Smooth muscle cell (in vitro differentiated cells): ENCODE measurements at regions not wholly inside any gene's neighbourhood (a gene's known extent, or its start where the extent isn't known, plus 50 kb on each side); places are given as distances from the start of the nearest gene placed in this dataset.

ENCODE experiments used
- DNase-seq: peaks from one replicate; lab custom pipeline; 2025; ENCODE audit not compliant: unreplicated experiment; lab: John Stamatoyannopoulos, UW
- H2AFZ ChIP-seq: fragments of 200-600 bp; sonication (generic); 2 replicates; pipeline ENCODE4 v1.6.0; 2016; ENCODE audit warnings: antibody characterized with exemption, low read depth, mild to moderate bottlenecking
- H3F3A ChIP-seq: fragments of 200-600 bp; sonication (generic); 2 replicates; pipeline ENCODE4 v1.6.0; 2017; ENCODE audit warnings: antibody characterized with exemption, low read depth
- H3K27ac ChIP-seq: fragments of 200-600 bp; sonication (generic); 2 replicates; pipeline ENCODE4 v1.5.1; 2016; ENCODE audit warnings: low read depth, mild to moderate bottlenecking
- H3K27me3 ChIP-seq: fragments of 200-600 bp; sonication (generic); 2 replicates; pipeline ENCODE4 v1.6.1; 2016; ENCODE audit warnings: low read depth, mild to moderate bottlenecking
- H3K36me3 ChIP-seq: fragments of 200-600 bp; sonication (generic); 2 replicates; pipeline ENCODE4 v1.5.1; 2016; ENCODE audit warnings: low read depth
- H3K4me1 ChIP-seq: fragments of 200-600 bp; sonication (generic); 2 replicates; pipeline ENCODE4 v1.5.1; 2016; ENCODE audit warnings: low read depth
- H3K4me2 ChIP-seq: fragments of 200-600 bp; sonication (generic); 2 replicates; pipeline ENCODE4 v1.6.0; 2016; ENCODE audit warnings: mild to moderate bottlenecking
- H3K4me3 ChIP-seq: fragments of 200-600 bp; sonication (generic); 2 replicates; pipeline ENCODE4 v1.5.1; 2016; ENCODE audit warnings: mild to moderate bottlenecking
- H3K79me2 ChIP-seq: fragments of 200-600 bp; sonication (generic); 2 replicates; pipeline ENCODE4 v1.6.0; 2016; ENCODE audit warnings: low read depth, mild to moderate bottlenecking
- H3K9ac ChIP-seq: fragments of 200-600 bp; sonication (generic); 2 replicates; pipeline ENCODE4 v1.6.0; 2016; ENCODE audit warnings: low read depth
- H3K9me3 ChIP-seq: fragments of 200-600 bp; sonication (generic); replicated peaks from 2 replicates; pipeline ENCODE4 v1.5.1; 2016; ENCODE audit warnings: low read depth
- H4K20me1 ChIP-seq: fragments of 200-600 bp; sonication (generic); 2 replicates; pipeline ENCODE4 v1.6.0; 2016; ENCODE audit warnings: low read depth
- CTCF ChIP-seq: fragments of 200-600 bp; sonication (generic); IDR thresholded peaks from 2 replicates; pipeline ENCODE4 v1.5.1; 2017; ENCODE audit warnings: borderline replicate concordance, mild to moderate bottlenecking, antibody characterized with exemption; ENCODE audit not compliant: insufficient read depth, poor library complexity, severe bottlenecking
- WGBS: methylation state at CpG from one replicate; pipeline ENCODE4 v1.1.7; 2016; ENCODE audit warnings: low lambda C conversion rate; 5-methylcytosine and 5-hydroxymethylcytosine counted together

- no peak for DNase-seq
- no peak for TF ChIP-seq CTCF
- H3K36me3 ChIP-seq = no peaks in the 10 kb centered on the region
- H3K4me1 ChIP-seq = no peaks in the 10 kb centered on the region
- no peaks in the 10 kb centered on the region for H3F3A ChIP-seq
- no peak overlapping the region for H3K4me3 ChIP-seq
- no peaks in the 10 kb centered on the region for H3K79me2 ChIP-seq
- H3K27me3 ChIP-seq = no peaks in the 10 kb centered on the region
- H3K4me2 ChIP-seq = no peak overlapping the region
- H4K20me1 ChIP-seq = no peaks in the 10 kb centered on the region
- WGBS = 82% methylated on average over 6 of the region's 6 CpGs
- no peak overlapping the region for H3K9ac ChIP-seq
- H3K27ac ChIP-seq = peak overlapping the region; percentile 25
- H3K9me3 ChIP-seq = no peaks in the 10 kb centered on the region
- peak overlapping the region; percentile 62 for H2AFZ ChIP-seq
Measured at GRCh38 chr2:83369601-83370418, 1089.3 kb downstream of the SUCLG1 start.

DNA sequence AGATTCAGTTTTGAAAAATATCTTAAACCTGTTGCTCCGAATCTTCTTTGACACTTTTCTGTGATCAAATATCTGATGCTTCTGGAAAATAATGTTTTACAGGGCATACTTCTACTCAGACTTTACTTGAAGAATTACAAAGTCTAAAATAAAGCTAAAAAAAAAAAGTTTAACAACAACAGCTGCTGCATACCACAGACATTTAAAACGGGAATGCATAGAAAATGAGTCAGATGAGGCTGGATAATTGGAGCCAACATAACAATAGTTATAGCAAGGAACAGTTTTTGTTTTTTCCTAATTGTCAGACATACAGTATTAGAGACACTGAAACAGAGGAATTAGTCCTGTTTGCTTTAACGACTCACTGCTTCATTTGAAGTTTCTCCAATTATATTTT, 1090.2 kb downstream of the SUCLG1 start:
- no peak for TF ChIP-seq CTCF
- H3K9ac ChIP-seq = no peak overlapping the region
- WGBS = 66% methylated on average over 3 of the region's 3 CpGs
- H3K27me3 ChIP-seq = no peaks in the 10 kb centered on the region
- DNase-seq = no peak
- H3K27ac ChIP-seq = peak overlapping the region; percentile 17
- no peaks in the 10 kb centered on the region for H3F3A ChIP-seq
- H3K4me2 ChIP-seq = no peak overlapping the region
- no peaks in the 10 kb centered on the region for H3K9me3 ChIP-seq
- no peaks in the 10 kb centered on the region for H3K79me2 ChIP-seq
- H3K4me1 ChIP-seq = no peaks in the 10 kb centered on the region
- no peaks in the 10 kb centered on the region for H3K36me3 ChIP-seq
- H3K4me3 ChIP-seq = no peak overlapping the region
- no peaks in the 10 kb centered on the region for H4K20me1 ChIP-seq
- H2AFZ ChIP-seq = no peak overlapping the region

GRCh38 chr2:83368461-83368860, 1090.6 kb downstream of the SUCLG1 start:
- WGBS = 98% methylated on average over 2 of the region's 2 CpGs
- H3F3A ChIP-seq = no peaks in the 10 kb centered on the region
- peak overlapping the region; percentile 17 for H3K27ac ChIP-seq
- no peaks in the 10 kb centered on the region for H3K27me3 ChIP-seq
- no peaks in the 10 kb centered on the region for H3K79me2 ChIP-seq
- no peaks in the 10 kb centered on the region for H3K36me3 ChIP-seq
- peak overlapping the region; percentile 23 for H2AFZ ChIP-seq
- no peak overlapping the region for H3K4me3 ChIP-seq
- H4K20me1 ChIP-seq = no peaks in the 10 kb centered on the region
- H3K9ac ChIP-seq = no peak overlapping the region
- no peak for DNase-seq
- H3K4me2 ChIP-seq = no peak overlapping the region
- TF ChIP-seq CTCF = no peak
- no peaks in the 10 kb centered on the region for H3K4me1 ChIP-seq
- H3K9me3 ChIP-seq = no peaks in the 10 kb centered on the region

GRCh38 chr2:83365476-83365875, 1093.6 kb downstream of the SUCLG1 start:
- Histone ChIP-seq H3K4me3 (no peak overlapping the region), H3K27me3 (no peaks in the 10 kb centered on the region), H3K9me3 (no peaks in the 10 kb centered on the region), H3K4me1 (no peaks in the 10 kb centered on the region), H3K9ac (no peak overlapping the region), H3K4me2 (no peak overlapping the region), H3K27ac (no peak overlapping the region), H4K20me1 (no peaks in the 10 kb centered on the region), H3K79me2 (no peaks in the 10 kb centered on the region), H2AFZ (no peak overlapping the region), H3F3A (no peaks in the 10 kb centered on the region), H3K36me3 (no peaks in the 10 kb centered on the region)
- TF ChIP-seq CTCF = no peak
- no peak for DNase-seq
